NCI-H2081 (cell line): ENCODE measurements at regions not wholly inside any gene's neighbourhood (a gene's known extent, or its start where the extent isn't known, plus 50 kb on each side); places are given as distances from the start of the nearest gene placed in this dataset.
A peak's percentile ranks its signal among the peaks of the same experiment; 100 is the strongest.

Experiments
- DNase-seq, 2 experiments: peaks; one replicate each; lab custom pipeline; 2025; lab: John Stamatoyannopoulos, UW

- DNase-seq, result no peak
Measured at GRCh38 chr3:159896543-159896942, 92.1 kb upstream of the IL12A start.

- no peak for DNase-seq
Measured at GRCh38 chr3:159897331-159898075, 91.1 kb upstream of the IL12A start.

GRCh38 chr3:159898147-159898546 lies 90.5 kb upstream of the IL12A start:
- no peak for DNase-seq

GRCh38 chr3:159899166-159899565 lies 89.5 kb upstream of the IL12A start:
- DNase-seq, result no peak

- DNase-seq, result no peak
Measured at GRCh38 chr3:159902546-159903314, 85.9 kb upstream of the IL12A start.

GRCh38 chr3:159904455-159904854 lies 84.2 kb upstream of the IL12A start:
- no peak for DNase-seq

GRCh38 chr3:159904911-159905310 lies 83.7 kb upstream of the IL12A start:
- DNase-seq, result no peak

- DNase-seq, result no peak
Measured at GRCh38 chr3:159907828-159908227, 80.8 kb upstream of the IL12A start.

GRCh38 chr3:159910991-159911663 lies 77.5 kb upstream of the IL12A start:
- DNase-seq, result no peak

GRCh38 chr3:159911664-159912037 lies 77.0 kb upstream of the IL12A start:
- DNase-seq, result no peak

GRCh38 chr3:159913712-159914414 lies 74.8 kb upstream of the IL12A start:
- no peak for DNase-seq

GRCh38 chr3:159914426-159914825 lies 74.2 kb upstream of the IL12A start:
- no peak for DNase-seq

GRCh38 chr3:159916052-159916451 lies 72.6 kb upstream of the IL12A start:
- DNase-seq, result peak in 1 of 2 experiments; percentile 22

- DNase-seq, result no peak
Measured at GRCh38 chr3:159917141-159917540, 71.5 kb upstream of the IL12A start.

GRCh38 chr3:159919873-159920272 lies 68.8 kb upstream of the IL12A start:
- no peak for DNase-seq

GRCh38 chr3:159922193-159922840 lies 66.3 kb upstream of the IL12A start:
- no peak for DNase-seq

GRCh38 chr3:159922861-159923312 lies 65.7 kb upstream of the IL12A start:
- no peak for DNase-seq

GRCh38 chr3:159923336-159923735 lies 65.3 kb upstream of the IL12A start:
- DNase-seq, result no peak

- DNase-seq, result no peak
Measured at GRCh38 chr3:159923956-159924355, 64.7 kb upstream of the IL12A start.

GRCh38 chr3:159924411-159924810 lies 64.2 kb upstream of the IL12A start:
- no peak for DNase-seq

GRCh38 chr3:159925248-159925647 lies 63.4 kb upstream of the IL12A start:
- DNase-seq, result no peak

- DNase-seq, result no peak
Measured at GRCh38 chr3:159926573-159926972, 62.1 kb upstream of the IL12A start.
